EL (cell line): ENCODE measurements at regions not wholly inside any gene's neighbourhood (a gene's known extent, or its start where the extent isn't known, plus 50 kb on each side); places are given as distances from the start of the nearest gene placed in this dataset.

Experiments used
- DNase-seq: peaks from one replicate; pipeline ENCODE4 v3.0.0-alpha.2; 2016

DNA sequence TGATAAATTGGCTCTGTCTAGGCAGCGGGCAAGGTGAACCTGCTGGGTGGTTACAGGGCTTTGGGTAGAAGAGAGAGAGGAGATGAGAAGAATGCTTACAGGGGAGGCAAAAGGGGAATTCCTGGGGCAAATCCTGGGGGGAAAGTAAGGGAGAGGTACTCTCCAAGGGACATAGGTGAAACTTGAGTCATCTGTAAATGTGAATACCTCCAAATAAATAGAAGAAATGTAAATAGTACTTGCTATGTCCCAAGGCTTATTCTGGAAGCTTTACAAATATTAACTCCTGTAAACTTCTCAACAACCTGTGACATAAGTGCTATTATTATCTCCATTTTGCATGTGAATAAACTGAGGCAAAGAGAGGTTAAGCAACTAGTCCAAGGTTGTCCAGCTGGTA lies 57.7 kb upstream of the CDK13 start:
- no peak for DNase-seq

DNA sequence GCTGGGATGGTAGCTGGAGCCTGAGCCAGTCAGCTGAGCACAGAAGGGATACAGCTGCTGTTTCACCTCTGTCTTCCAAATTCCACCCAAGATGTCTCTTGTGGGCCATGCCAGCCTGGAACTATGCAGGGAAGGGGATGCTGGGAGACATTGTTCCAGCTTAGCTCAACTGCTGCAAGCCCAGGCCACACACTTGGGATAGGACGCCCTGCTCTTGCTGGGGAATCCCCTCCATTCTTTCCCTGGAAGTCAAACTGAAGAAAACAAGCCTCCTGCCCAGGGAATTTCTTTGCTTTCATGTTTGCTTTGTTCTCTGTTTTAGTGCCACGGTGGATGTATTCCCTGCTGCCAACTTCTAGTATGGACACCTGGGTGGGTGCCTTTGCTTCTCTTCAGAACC lies 55.2 kb upstream of the CDK13 start:
- DNase-seq = no peak

DNA sequence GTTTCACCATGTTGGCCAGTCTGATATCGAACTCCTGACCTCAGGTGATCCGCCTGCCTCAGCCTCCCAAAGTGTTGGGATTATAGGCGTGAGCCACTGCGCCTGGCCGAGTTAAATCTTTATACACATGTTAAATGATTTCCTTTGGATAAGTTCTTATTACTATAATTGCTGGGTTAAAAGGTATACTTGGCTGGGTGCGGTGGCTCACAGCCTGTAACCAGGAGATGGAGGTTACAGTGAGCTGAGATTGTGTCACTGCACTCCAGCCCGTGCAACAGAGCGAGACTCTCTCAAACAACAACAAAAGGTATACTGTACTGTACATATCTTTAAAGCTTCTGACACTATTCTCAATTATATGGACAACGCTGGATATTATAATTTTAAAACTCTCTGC lies 53.2 kb upstream of the CDK13 start:
- no peak for DNase-seq

DNA sequence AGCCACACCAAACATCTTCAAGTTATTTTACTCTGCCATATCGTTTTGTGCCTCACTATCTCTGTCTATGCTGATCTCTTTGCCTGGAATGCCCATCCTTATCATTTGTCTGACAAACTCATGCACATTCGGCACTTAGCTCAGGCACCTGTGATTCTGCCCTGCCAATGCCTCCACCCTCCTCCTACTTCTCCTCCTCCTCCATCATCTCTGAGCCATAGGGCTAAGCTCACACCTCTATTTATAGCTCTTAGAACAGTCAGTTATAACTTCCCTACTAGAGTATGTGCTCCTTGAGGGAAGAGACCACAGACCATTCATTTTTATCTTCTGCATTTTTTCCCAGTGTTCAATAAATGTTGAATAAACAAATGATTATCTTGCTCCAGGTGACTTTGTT lies 51.2 kb upstream of the CDK13 start:
- DNase-seq = no peak
